Sigmoid colon (tissue), 3 donors: ENCODE measurements at regions not wholly inside any gene's neighbourhood (a gene's known extent, or its start where the extent isn't known, plus 50 kb on each side); places are given as distances from the start of the nearest gene placed in this dataset.

Experiments used
- CTCF ChIP-seq, 4 experiments: fragments of 450-650 bp in 3 of 4; fragments of 200-600 bp in 1 of 4; IDR thresholded peaks; one replicate each; pipeline ENCODE4 v1.5.1; 2016 to 2019; ENCODE audit warnings: antibody characterized with exemption in 4 of 4, mild to moderate bottlenecking in 3 of 4, moderate library complexity in 2 of 4
- POLR2A ChIP-seq, 2 donors: fragments of 450-650 bp; IDR thresholded peaks; one replicate each; pipeline ENCODE4 v1.6.1; 2016; ENCODE audit warnings: antibody characterized with exemption in 2 of 2, mild to moderate bottlenecking in 2 of 2, moderate library complexity in 2 of 2

GRCh38 chr2:19654310-19655090, 247.3 kb downstream of the TTC32 start:
- TF ChIP-seq CTCF (IDR thresholded peaks at IDR 0.05) = no peak
- no peak for TF ChIP-seq POLR2A (IDR thresholded peaks at IDR 0.05)
